Cardiac muscle cell (in vitro differentiated cells and primary cell): ENCODE measurements at regions not wholly inside any gene's neighbourhood (a gene's known extent, or its start where the extent isn't known, plus 50 kb on each side); places are given as distances from the start of the nearest gene placed in this dataset.

Experiments used
- DNase-seq, 2 donors: peaks; one replicate each; pipeline versions ENCODE4 v3.0.0 to v3.0.0-alpha.2; 2010 to 2017; ENCODE audit warnings: low read depth in 1 of 2, low spot score in 1 of 2
- H3K27ac ChIP-seq: fragments of 200-600 bp; sonication (generic); 2 replicates; pipeline ENCODE4 v1.5.1; 2016
- H3K27me3 ChIP-seq: fragments of 200-600 bp; sonication (generic); 2 replicates; pipeline ENCODE4 v1.6.0; 2016; ENCODE audit warnings: control low read depth
- H3K36me3 ChIP-seq: fragments of 200-600 bp; sonication (generic); 2 replicates; pipeline ENCODE4 v1.5.1; 2016; ENCODE audit warnings: control low read depth
- H3K4me1 ChIP-seq: fragments of 200-600 bp; sonication (generic); 2 replicates; pipeline ENCODE4 v1.8.1; 2017; ENCODE audit warnings: low read depth, mild to moderate bottlenecking, mixed run types
- H3K4me3 ChIP-seq: fragments of 200-600 bp; sonication (generic); 2 replicates; pipeline ENCODE4 v1.5.1; 2016; ENCODE audit warnings: mild to moderate bottlenecking
- H3K9me3 ChIP-seq: fragments of 200-600 bp; sonication (generic); 2 replicates; pipeline ENCODE4 v1.5.1; 2017; ENCODE audit warnings: low read depth, mild to moderate bottlenecking, control low read depth
- CTCF ChIP-seq: IDR thresholded peaks from 2 replicates; pipeline ENCODE4 v1.5.1; 2012; ENCODE audit warnings: low read depth, mild to moderate bottlenecking, low read length

- H3K27me3 ChIP-seq = no peaks in the 10 kb centered on the region
- no peaks in the 10 kb centered on the region for H3K4me1 ChIP-seq
- H3K9me3 ChIP-seq = no peaks in the 10 kb centered on the region
- no peak for TF ChIP-seq CTCF
- no peaks in the 10 kb centered on the region for H3K36me3 ChIP-seq
- no peak for DNase-seq
- H3K27ac ChIP-seq = no peak overlapping the region
- H3K4me3 ChIP-seq = no peak overlapping the region
These were observed 1076.7 kb downstream of the NR2F1-AS1 start for GRCh38 chr5:92504346-92504745.

GRCh38 chr5:92500752-92501151 is 1080.3 kb downstream of the NR2F1-AS1 start:
- Histone ChIP-seq H3K4me3 (no peak overlapping the region), H3K36me3 (no peaks in the 10 kb centered on the region), H3K4me1 (no peaks in the 10 kb centered on the region), H3K27ac (no peak overlapping the region), H3K9me3 (no peaks in the 10 kb centered on the region), H3K27me3 (no peaks in the 10 kb centered on the region)
- no peak for DNase-seq
- TF ChIP-seq CTCF = no peak

GRCh38 chr5:92496545-92496944 is 1084.5 kb downstream of the NR2F1-AS1 start:
- no peaks in the 10 kb centered on the region for H3K4me1 ChIP-seq
- no peaks in the 10 kb centered on the region for H3K9me3 ChIP-seq
- TF ChIP-seq CTCF = no peak
- H3K36me3 ChIP-seq = no peaks in the 10 kb centered on the region
- H3K4me3 ChIP-seq = no peak overlapping the region
- H3K27me3 ChIP-seq = no peaks in the 10 kb centered on the region
- no peak overlapping the region for H3K27ac ChIP-seq
- DNase-seq = no peak

GRCh38 chr5:92494508-92494907 is 1086.5 kb downstream of the NR2F1-AS1 start:
- no peak overlapping the region for H3K27ac ChIP-seq
- no peaks in the 10 kb centered on the region for H3K9me3 ChIP-seq
- no peak overlapping the region for H3K4me3 ChIP-seq
- no peaks in the 10 kb centered on the region for H3K36me3 ChIP-seq
- no peak for TF ChIP-seq CTCF
- no peaks in the 10 kb centered on the region for H3K4me1 ChIP-seq
- H3K27me3 ChIP-seq = peaks cover 7% of the 10 kb centered on the region
- DNase-seq = no peak

GRCh38 chr5:92492908-92493307 is 1088.1 kb downstream of the NR2F1-AS1 start:
- Histone ChIP-seq H3K27me3 (peaks cover 7% of the 10 kb centered on the region), H3K4me1 (no peaks in the 10 kb centered on the region), H3K27ac (no peak overlapping the region), H3K9me3 (no peaks in the 10 kb centered on the region), H3K4me3 (no peak overlapping the region), H3K36me3 (no peaks in the 10 kb centered on the region)
- TF ChIP-seq CTCF = no peak
- DNase-seq = peak in 1 of 2 donors; percentile 42

GRCh38 chr5:92484484-92484883 is 1096.5 kb downstream of the NR2F1-AS1 start:
- H3K4me3 ChIP-seq = no peak overlapping the region
- no peak for DNase-seq
- no peaks in the 10 kb centered on the region for H3K36me3 ChIP-seq
- H3K27ac ChIP-seq = no peak overlapping the region
- H3K9me3 ChIP-seq = no peaks in the 10 kb centered on the region
- no peak for TF ChIP-seq CTCF
- no peaks in the 10 kb centered on the region for H3K4me1 ChIP-seq
- no peaks in the 10 kb centered on the region for H3K27me3 ChIP-seq
